DOHH2 (cell line): ENCODE measurements at regions not wholly inside any gene's neighbourhood (a gene's known extent, or its start where the extent isn't known, plus 50 kb on each side); places are given as distances from the start of the nearest gene placed in this dataset.
"Not testable (repeated sequence)": the region's sequence is repeated elsewhere in the genome, so short reads cannot be mapped to it uniquely, and the experiment has no call there.

Experiments
- H3F3A ChIP-seq: fragments of 200-600 bp; sonication (generic), shearing (Covaris generic); 2 replicates; pipeline ENCODE4 v1.6.0; 2016; ENCODE audit warnings: antibody characterized with exemption, mild to moderate bottlenecking; ENCODE audit not compliant: control insufficient read depth, insufficient read depth
- H3K27ac ChIP-seq: fragments of 200-600 bp; sonication (generic); 2 replicates; pipeline ENCODE4 v1.5.1; 2014; ENCODE audit warnings: low read depth, mild to moderate bottlenecking, low read length, moderate library complexity
- H3K27me3 ChIP-seq: fragments of 200-600 bp; sonication (generic); 2 replicates; pipeline ENCODE4 v1.6.1; 2014; ENCODE audit warnings: mild to moderate bottlenecking, low read length, mixed read lengths; ENCODE audit not compliant: control insufficient read depth
- H3K36me3 ChIP-seq: fragments of 200-600 bp; sonication (generic); 2 replicates; pipeline ENCODE4 v1.6.1; 2014; ENCODE audit warnings: mild to moderate bottlenecking, low read length, moderate library complexity, mixed read lengths; ENCODE audit not compliant: control insufficient read depth
- H3K4me1 ChIP-seq: fragments of 200-600 bp; sonication (generic); 2 replicates; pipeline ENCODE4 v1.6.1; 2014; ENCODE audit warnings: mild to moderate bottlenecking, low read length, mixed read lengths; ENCODE audit not compliant: control insufficient read depth
- H3K4me2 ChIP-seq: fragments of 200-600 bp; sonication (generic); 2 replicates; pipeline ENCODE4 v1.6.0; 2014; ENCODE audit warnings: mild to moderate bottlenecking, low read length, moderate library complexity
- H3K4me3 ChIP-seq: fragments of 200-600 bp; sonication (generic); 2 replicates; pipeline ENCODE4 v1.5.1; 2014; ENCODE audit warnings: mild to moderate bottlenecking, low read length, mixed read lengths
- H3K79me2 ChIP-seq: fragments of 200-600 bp; sonication (generic); 2 replicates; pipeline ENCODE4 v1.6.1; 2014; ENCODE audit warnings: mild to moderate bottlenecking, low read length, mixed read lengths; ENCODE audit not compliant: control insufficient read depth
- H3K9me2 ChIP-seq: fragments of 200-600 bp; sonication (generic); replicated peaks from 2 replicates; pipeline ENCODE4 v1.6.1; 2014; ENCODE audit warnings: mild to moderate bottlenecking, low read length, mixed read lengths; ENCODE audit not compliant: control insufficient read depth
- H3K9me3 ChIP-seq: fragments of 200-600 bp; sonication (generic); 2 replicates; pipeline ENCODE4 v1.6.1; 2014; ENCODE audit warnings: antibody characterized with exemption, low read length, mixed read lengths; ENCODE audit not compliant: control insufficient read depth, insufficient read depth
- H4K20me1 ChIP-seq: fragments of 200-600 bp; sonication (generic); 2 replicates; pipeline ENCODE4 v1.6.0; 2014; ENCODE audit warnings: low read depth, mild to moderate bottlenecking, antibody characterized with exemption, low read length, moderate library complexity; ENCODE audit not compliant: control insufficient read depth, insufficient read depth
- CTCF ChIP-seq: fragments of 200-600 bp; sonication (generic); IDR thresholded peaks from one replicate; pipeline ENCODE4 v1.5.1; 2014; ENCODE audit warnings: antibody characterized with exemption, mild to moderate bottlenecking, low read depth, low read length; ENCODE audit not compliant: poor library complexity, severe bottlenecking
- EZH2phosphoT487 ChIP-seq: fragments of 200-600 bp; sonication (generic); IDR thresholded peaks from 2 replicates; pipeline ENCODE4 v1.6.1; 2017; ENCODE audit warnings: borderline replicate concordance, mild to moderate bottlenecking, antibody characterized with exemption, low read length, moderate library complexity, mixed read lengths

GRCh38 chr3:154625756-154626155 is 195.8 kb upstream of the GPR149 start:
- Histone ChIP-seq H3K4me1 (no peaks in the 10 kb centered on the region), H3F3A (no peaks in the 10 kb centered on the region)

GRCh38 chr3:154619621-154620020 is 189.6 kb upstream of the GPR149 start:
- H3K4me1 ChIP-seq, H3K4me2 ChIP-seq, H4K20me1 ChIP-seq, H3K27me3 ChIP-seq, H3F3A ChIP-seq, H3K4me3 ChIP-seq, H3K36me3 ChIP-seq, H3K9me2 ChIP-seq, H3K79me2 ChIP-seq, H3K9me3 ChIP-seq, H3K27ac ChIP-seq: not testable (repeated sequence)

More at GRCh38 chr3:154625756-154626155, 195.8 kb upstream of the GPR149 start:
- no peaks in the 10 kb centered on the region for H3K27me3 ChIP-seq
- H3K4me3 ChIP-seq, result no peak overlapping the region
- no peak overlapping the region for H3K27ac ChIP-seq
- H3K36me3 ChIP-seq, result no peaks in the 10 kb centered on the region
- H3K9me3 ChIP-seq, result no peaks in the 10 kb centered on the region
- H3K9me2 ChIP-seq, result no peaks in the 10 kb centered on the region
- H3K79me2 ChIP-seq, result no peaks in the 10 kb centered on the region
- H3K4me2 ChIP-seq, result no peak overlapping the region
- no peak for TF ChIP-seq CTCF
- no peak for TF ChIP-seq EZH2phosphoT487
- H4K20me1 ChIP-seq, result no peaks in the 10 kb centered on the region

- Histone ChIP-seq H3F3A (no peaks in the 10 kb centered on the region), H3K36me3 (no peaks in the 10 kb centered on the region), H3K4me2 (no peak overlapping the region), H3K4me1 (no peaks in the 10 kb centered on the region), H3K9me2 (no peaks in the 10 kb centered on the region), H3K79me2 (no peaks in the 10 kb centered on the region), H3K27me3 (no peaks in the 10 kb centered on the region), H3K4me3 (no peak overlapping the region), H3K9me3 (no peaks in the 10 kb centered on the region), H3K27ac (no peak overlapping the region), H4K20me1 (no peaks in the 10 kb centered on the region)
- TF ChIP-seq EZH2phosphoT487 (no peak), CTCF (no peak)
These were observed 186.3 kb upstream of the GPR149 start for GRCh38 chr3:154616298-154616697.

- no peak for TF ChIP-seq CTCF
- no peak for TF ChIP-seq EZH2phosphoT487
- no peaks in the 10 kb centered on the region for H3K9me2 ChIP-seq
- no peak overlapping the region for H3K27ac ChIP-seq
- H3K79me2 ChIP-seq, result no peaks in the 10 kb centered on the region
- H3K4me1 ChIP-seq, result no peaks in the 10 kb centered on the region
- H3K4me3 ChIP-seq, result no peak overlapping the region
- H3K36me3 ChIP-seq, result no peaks in the 10 kb centered on the region
- no peaks in the 10 kb centered on the region for H4K20me1 ChIP-seq
- H3K27me3 ChIP-seq, result no peaks in the 10 kb centered on the region
- no peaks in the 10 kb centered on the region for H3F3A ChIP-seq
- no peak overlapping the region for H3K4me2 ChIP-seq
- no peaks in the 10 kb centered on the region for H3K9me3 ChIP-seq
These were observed 185.5 kb upstream of the GPR149 start for GRCh38 chr3:154615471-154615870.
